H1 (cell line): ENCODE measurements at regions not wholly inside any gene's neighbourhood (a gene's known extent, or its start where the extent isn't known, plus 50 kb on each side); places are given as distances from the start of the nearest gene placed in this dataset.

Source experiments
- CBX5 ChIP-seq: fragments of 300-800, 300-1000 bp; sonication (generic); IDR thresholded peaks from 2 replicates; pipeline ENCODE4 v1.7.1; 2016; ENCODE audit warnings: antibody characterized with exemption, low read length, low read depth
- CHD2 ChIP-seq: IDR thresholded peaks from 2 replicates; pipeline ENCODE4 v1.6.1; 2012; ENCODE audit warnings: low read length, improper control_type of control experiment
- CREB1 ChIP-seq: IDR thresholded peaks from 2 replicates; pipeline ENCODE4 v1.6.1; 2012; ENCODE audit warnings: inconsistent platforms
- EZH2 ChIP-seq: fragments of 200-600 bp; sonication (generic); IDR thresholded peaks from 2 replicates; pipeline ENCODE4 v1.7.1; 2012; ENCODE audit warnings: low read depth, mild to moderate bottlenecking, moderate library complexity, low read length, inconsistent platforms; ENCODE audit not compliant: severe bottlenecking
- HDAC6 ChIP-seq: IDR thresholded peaks from one replicate; pipeline ENCODE4 v1.7.1; 2012; ENCODE audit warnings: low read depth, mild to moderate bottlenecking, inconsistent platforms, low read length, moderate library complexity
- POLR2A ChIP-seq, 2 experiments: IDR thresholded peaks; 1 replicate in 1 of 2; 2 replicates in 1 of 2; pipeline ENCODE4 v1.6.1; 2011; ENCODE audit warnings: low read depth in 2 of 2, low read length in 2 of 2, mild to moderate bottlenecking in 2 of 2; ENCODE audit errors: control extremely low read depth in 1 of 2
- RBBP5 ChIP-seq: IDR thresholded peaks from 2 replicates; pipeline ENCODE4 v1.7.1; 2012; ENCODE audit warnings: low read depth, mild to moderate bottlenecking, inconsistent platforms, low read length, moderate library complexity, borderline replicate concordance
- TF ChIP-seq, protein P1 (sequence below), 3 experiments: IDR thresholded peaks; 1 replicate in 2 of 3; 2 replicates in 1 of 3; pipeline versions ENCODE4 v1.5.1 to v1.6.1; 2011; ENCODE audit warnings: low read length in 3 of 3, mild to moderate bottlenecking in 3 of 3, inconsistent platforms in 2 of 3, low read depth in 1 of 3, moderate library complexity in 1 of 3; ENCODE audit not compliant: insufficient read depth in 1 of 3; ENCODE audit errors: control extremely low read depth in 1 of 3

- TF ChIP-seq, protein P1, sequence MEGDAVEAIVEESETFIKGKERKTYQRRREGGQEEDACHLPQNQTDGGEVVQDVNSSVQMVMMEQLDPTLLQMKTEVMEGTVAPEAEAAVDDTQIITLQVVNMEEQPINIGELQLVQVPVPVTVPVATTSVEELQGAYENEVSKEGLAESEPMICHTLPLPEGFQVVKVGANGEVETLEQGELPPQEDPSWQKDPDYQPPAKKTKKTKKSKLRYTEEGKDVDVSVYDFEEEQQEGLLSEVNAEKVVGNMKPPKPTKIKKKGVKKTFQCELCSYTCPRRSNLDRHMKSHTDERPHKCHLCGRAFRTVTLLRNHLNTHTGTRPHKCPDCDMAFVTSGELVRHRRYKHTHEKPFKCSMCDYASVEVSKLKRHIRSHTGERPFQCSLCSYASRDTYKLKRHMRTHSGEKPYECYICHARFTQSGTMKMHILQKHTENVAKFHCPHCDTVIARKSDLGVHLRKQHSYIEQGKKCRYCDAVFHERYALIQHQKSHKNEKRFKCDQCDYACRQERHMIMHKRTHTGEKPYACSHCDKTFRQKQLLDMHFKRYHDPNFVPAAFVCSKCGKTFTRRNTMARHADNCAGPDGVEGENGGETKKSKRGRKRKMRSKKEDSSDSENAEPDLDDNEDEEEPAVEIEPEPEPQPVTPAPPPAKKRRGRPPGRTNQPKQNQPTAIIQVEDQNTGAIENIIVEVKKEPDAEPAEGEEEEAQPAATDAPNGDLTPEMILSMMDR (IDR thresholded peaks at IDR 0.05; ENCODE audit: control extremely low read depth in 1 of 3, insufficient read depth in 1 of 3, low read depth in 1 of 3, low read length in 3 of 3) = no peak
- TF ChIP-seq CHD2 (no peak), RBBP5 (no peak), HDAC6 (no peak), CBX5 (no peak), POLR2A (IDR thresholded peaks at IDR 0.05; ENCODE audit: control extremely low read depth in 1 of 2, low read depth in 2 of 2, low read length in 2 of 2) (no peak), CREB1 (no peak), EZH2 (no peak)
Observed at GRCh38 chr5:118430076-118430475, 558.3 kb downstream of the DTWD2 start.
